Body of pancreas (tissue), 4 donors: ENCODE measurements at regions not wholly inside any gene's neighbourhood (a gene's known extent, or its start where the extent isn't known, plus 50 kb on each side); places are given as distances from the start of the nearest gene placed in this dataset.
"Not testable (repeated sequence)": the region's sequence is repeated elsewhere in the genome, so short reads cannot be mapped to it uniquely, and the experiment has no call there.

Source experiments
- ATAC-seq: fragments of 150-250 bp; one replicate; pipeline ENCODE4 v1.9.1; 2016
- DNase-seq, 4 donors: peaks; one replicate each; pipeline ENCODE4 v3.0.0-alpha.2; 2019
- H3K27ac ChIP-seq, 4 donors: fragments of 200-600 bp; sonication (generic); 1 replicate in 3 of 4; 2 replicates in 1 of 4; pipeline versions ENCODE4 v1.5.1 to v1.6.1; 2016 to 2019; ENCODE audit warnings: mild to moderate bottlenecking in 1 of 4, mixed read lengths in 1 of 4, moderate library complexity in 1 of 4
- H3K27me3 ChIP-seq, 2 donors: fragments of 200-600 bp; sonication (generic); one replicate each; pipeline ENCODE4 v1.6.0; 2016; ENCODE audit warnings: mild to moderate bottlenecking in 1 of 2
- H3K36me3 ChIP-seq, 2 donors: fragments of 200-600 bp; sonication (generic); replicated peaks in 1 of 2; 2 replicates each; pipeline ENCODE4 v1.5.1; 2016; ENCODE audit warnings: low read depth in 2 of 2; ENCODE audit not compliant: insufficient read depth in 1 of 2
- H3K4me1 ChIP-seq: fragments of 200-600 bp; sonication (generic); one replicate; pipeline ENCODE4 v1.6.0; 2016
- H3K4me3 ChIP-seq, 2 donors: fragments of 200-600 bp; sonication (generic); 1 replicate in 1 of 2; 2 replicates in 1 of 2; pipeline ENCODE4 v1.5.1; 2016 to 2019
- H3K9me3 ChIP-seq, 3 donors: fragments of 200-600 bp; sonication (generic); 1 replicate in 2 of 3; 2 replicates in 1 of 3; pipeline ENCODE4 v1.5.1; 2016
- POLR2A ChIP-seq, 3 donors: fragments of 450-650 bp; IDR thresholded peaks; one replicate each; pipeline ENCODE4 v1.6.1; 2016; ENCODE audit warnings: antibody characterized with exemption in 3 of 3, mild to moderate bottlenecking in 2 of 3
- WGBS, 2 donors: methylation state at CpG; one replicate each; pipeline ENCODE4 v1.1.5; 2017; 5-methylcytosine and 5-hydroxymethylcytosine counted together
- intact Hi-C: fragments of 100-400 bp; cut with DNase I; formaldehyde crosslinking; loops from one replicate; pipeline ENCODE4 v1.15.1; 2023
- TF ChIP-seq, protein P1 (sequence below), 7 experiments: fragments of 450-650 bp in 4 of 7; fragments of 200-600 bp in 3 of 7; sonication (generic) in 3 of 7; IDR thresholded peaks; one replicate each; pipeline ENCODE4 v1.5.1; 2016 to 2019; ENCODE audit warnings: antibody characterized with exemption in 7 of 7

DNA sequence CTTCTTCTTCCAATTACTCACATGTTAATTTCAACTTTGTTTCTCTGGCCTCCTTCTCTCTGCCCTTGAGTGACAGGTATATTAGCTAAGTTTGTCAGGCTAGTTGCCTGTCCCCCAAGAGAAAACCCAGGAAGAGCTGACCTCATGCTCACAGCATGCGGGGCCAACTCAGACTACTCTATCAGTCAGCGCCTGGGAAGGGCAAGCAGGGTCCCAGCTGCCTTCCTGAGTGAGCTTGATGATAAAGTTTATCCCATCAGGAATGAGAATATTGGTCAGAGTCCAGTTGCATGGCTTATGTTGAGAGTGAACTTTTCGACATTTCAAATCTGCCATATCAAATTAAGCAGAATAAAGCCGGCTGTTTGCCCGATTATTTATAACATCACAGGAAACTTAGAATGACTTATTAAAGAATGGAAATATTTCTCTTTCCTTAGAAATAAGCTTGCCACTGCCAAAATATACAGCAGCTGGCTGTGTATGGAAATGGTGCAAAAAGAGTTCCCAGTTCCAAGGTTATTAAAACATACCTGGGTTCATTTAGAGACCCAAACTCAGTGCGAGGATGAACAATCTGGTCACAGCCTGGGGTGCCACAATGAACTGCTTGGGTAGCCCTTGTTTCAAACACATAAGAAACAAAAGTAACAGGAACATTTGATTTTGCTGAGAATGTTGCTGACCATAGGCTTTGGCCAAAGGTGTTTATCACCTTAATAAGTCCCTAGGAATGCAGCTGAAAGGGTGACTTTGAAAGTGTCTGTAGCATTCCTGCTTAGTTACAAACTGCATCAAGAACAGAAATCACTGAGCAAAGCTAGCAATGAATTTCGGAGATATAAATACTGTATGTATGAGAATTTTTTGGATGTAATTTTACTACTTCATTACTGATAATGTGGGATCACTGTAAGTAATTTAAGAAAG is 1553.8 kb upstream of the FLRT2 start:
- TF ChIP-seq POLR2A (IDR thresholded peaks at IDR 0.05): peak in 1 of 3 donors; percentile 29
- TF ChIP-seq, protein P1, sequence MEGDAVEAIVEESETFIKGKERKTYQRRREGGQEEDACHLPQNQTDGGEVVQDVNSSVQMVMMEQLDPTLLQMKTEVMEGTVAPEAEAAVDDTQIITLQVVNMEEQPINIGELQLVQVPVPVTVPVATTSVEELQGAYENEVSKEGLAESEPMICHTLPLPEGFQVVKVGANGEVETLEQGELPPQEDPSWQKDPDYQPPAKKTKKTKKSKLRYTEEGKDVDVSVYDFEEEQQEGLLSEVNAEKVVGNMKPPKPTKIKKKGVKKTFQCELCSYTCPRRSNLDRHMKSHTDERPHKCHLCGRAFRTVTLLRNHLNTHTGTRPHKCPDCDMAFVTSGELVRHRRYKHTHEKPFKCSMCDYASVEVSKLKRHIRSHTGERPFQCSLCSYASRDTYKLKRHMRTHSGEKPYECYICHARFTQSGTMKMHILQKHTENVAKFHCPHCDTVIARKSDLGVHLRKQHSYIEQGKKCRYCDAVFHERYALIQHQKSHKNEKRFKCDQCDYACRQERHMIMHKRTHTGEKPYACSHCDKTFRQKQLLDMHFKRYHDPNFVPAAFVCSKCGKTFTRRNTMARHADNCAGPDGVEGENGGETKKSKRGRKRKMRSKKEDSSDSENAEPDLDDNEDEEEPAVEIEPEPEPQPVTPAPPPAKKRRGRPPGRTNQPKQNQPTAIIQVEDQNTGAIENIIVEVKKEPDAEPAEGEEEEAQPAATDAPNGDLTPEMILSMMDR (IDR thresholded peaks at IDR 0.05): no peak
- peak overlapping the region; percentile 76 to 87 (median 77) for H3K27ac ChIP-seq
- no peak overlapping the region for H3K4me3 ChIP-seq
- WGBS, 2 donors: 10 to 22% methylated on average over 7 of the region's 7 CpGs
- H3K4me1 ChIP-seq: peaks cover 34% of the 10 kb centered on the region
- H3K27me3 ChIP-seq: no peaks in the 10 kb centered on the region
- no peaks in the 10 kb centered on the region for H3K9me3 ChIP-seq
- intact Hi-C loops: no loop called here
- no peaks in the 10 kb centered on the region for H3K36me3 ChIP-seq
- peak; percentile 91 for ATAC-seq
- peak; percentile 92 to 97 (median 94) for DNase-seq

DNA sequence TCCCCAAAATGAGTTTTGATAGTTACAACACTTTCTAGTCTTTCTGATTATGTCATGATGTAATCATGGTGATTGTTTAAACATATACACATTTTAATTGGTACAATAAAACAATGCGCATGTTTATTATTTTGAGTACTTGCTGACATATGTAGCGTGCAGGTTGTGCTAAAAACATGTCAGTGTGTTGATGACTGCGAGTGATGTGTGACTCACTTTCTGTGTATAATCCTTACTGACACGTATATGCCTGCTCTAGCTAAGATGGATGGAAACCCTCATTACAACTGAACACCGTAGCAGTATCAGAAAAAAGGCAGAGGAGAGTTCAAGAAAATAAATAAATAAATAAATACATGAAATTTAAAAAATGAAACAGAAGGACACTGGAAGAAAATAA is 1552.4 kb upstream of the FLRT2 start:
- no peak for ATAC-seq

DNA sequence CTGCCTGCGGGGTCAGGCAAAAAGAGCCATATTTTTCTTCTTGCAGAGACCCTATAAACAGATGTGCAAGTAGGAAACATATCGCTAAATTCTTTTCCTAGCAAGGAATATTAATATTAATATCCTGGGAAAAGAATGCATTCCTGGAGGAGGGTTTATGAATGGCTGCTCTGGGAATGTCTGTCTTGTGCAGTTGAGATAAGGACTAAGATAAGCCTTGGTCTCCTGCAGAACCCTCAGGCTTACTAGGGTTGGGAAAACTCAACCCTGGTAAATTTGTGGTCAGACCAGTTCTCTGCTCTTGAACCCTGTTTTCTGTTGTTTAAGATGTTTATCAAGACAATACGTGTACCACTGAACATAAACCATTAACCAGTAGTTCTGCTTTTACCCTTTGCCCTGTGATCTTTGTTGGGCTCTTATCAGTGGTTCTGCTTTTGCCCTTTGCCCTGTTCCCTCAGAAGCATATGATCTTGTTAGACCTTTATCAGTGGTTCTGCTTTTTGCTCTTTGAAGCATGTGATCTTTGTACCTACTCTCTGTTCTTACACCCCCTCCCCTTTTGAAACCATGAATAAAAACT is 1548.2 kb upstream of the FLRT2 start:
- H3K36me3 ChIP-seq, H3K27me3 ChIP-seq, H3K4me3 ChIP-seq, H3K27ac ChIP-seq, H3K9me3 ChIP-seq, H3K4me1 ChIP-seq, ATAC-seq, intact Hi-C loops, DNase-seq: not testable (repeated sequence)
- WGBS, 2 donors: 73 to 81% methylated on average over 3 of the region's 3 CpGs

More for the DNA sequence above, 1552.4 kb upstream of the FLRT2 start:
- peaks cover 0 to 5% (median 0%) of the 10 kb centered on the region in 3 donors for H3K9me3 ChIP-seq
- 89 to 91% methylated on average over 5 of the region's 5 CpGs for WGBS, 2 donors
- H3K36me3 ChIP-seq: no peaks in the 10 kb centered on the region
- TF ChIP-seq, protein P1 (IDR thresholded peaks at IDR 0.05): no peak
- no peak for TF ChIP-seq POLR2A (IDR thresholded peaks at IDR 0.05)
- DNase-seq: no peak
- intact Hi-C loops: no loop called here
- H3K27me3 ChIP-seq: no peaks in the 10 kb centered on the region
- H3K4me1 ChIP-seq: peaks cover 27% of the 10 kb centered on the region
- peak overlapping the region in 3 of 4 donors; percentile 76 to 87 (median 77) for H3K27ac ChIP-seq
- H3K4me3 ChIP-seq: no peak overlapping the region

DNA sequence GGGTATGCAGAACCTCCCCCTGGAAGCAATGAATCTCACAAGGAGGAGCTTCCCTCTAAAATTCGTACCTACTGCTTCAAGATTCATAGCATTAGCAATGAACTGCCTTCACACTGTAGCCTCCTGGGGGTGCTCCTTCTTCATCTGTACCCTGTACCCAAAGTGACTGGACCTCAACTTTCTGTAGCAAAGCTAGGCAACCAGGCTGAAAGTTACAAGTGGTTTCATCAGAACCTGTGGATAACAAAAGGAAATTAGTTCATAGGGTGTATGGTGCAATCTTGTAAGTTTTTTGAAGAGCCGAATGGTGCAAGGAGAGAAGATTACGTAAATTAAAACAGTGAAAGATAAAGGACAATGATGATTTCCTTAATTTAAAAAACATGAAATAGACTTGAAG is 1541.7 kb upstream of the FLRT2 start:
- ATAC-seq (no peak), DNase-seq (peak in 1 of 4 donors; percentile 22)
- 50 to 53% methylated on average over 3 of the region's 3 CpGs for WGBS, 2 donors
- TF ChIP-seq POLR2A (IDR thresholded peaks at IDR 0.05): no peak
- TF ChIP-seq, protein P1 (IDR thresholded peaks at IDR 0.05): peak in 4 of 7 experiments; percentile 16 to 40 (median 26)
- H3K36me3 ChIP-seq: no peaks in the 10 kb centered on the region
- no peak overlapping the region for H3K4me3 ChIP-seq
- no peaks in the 10 kb centered on the region for H3K27me3 ChIP-seq
- intact Hi-C loops: no loop called here
- H3K27ac ChIP-seq: no peak overlapping the region
- H3K4me1 ChIP-seq: no peaks in the 10 kb centered on the region
- no peaks in the 10 kb centered on the region for H3K9me3 ChIP-seq

DNA sequence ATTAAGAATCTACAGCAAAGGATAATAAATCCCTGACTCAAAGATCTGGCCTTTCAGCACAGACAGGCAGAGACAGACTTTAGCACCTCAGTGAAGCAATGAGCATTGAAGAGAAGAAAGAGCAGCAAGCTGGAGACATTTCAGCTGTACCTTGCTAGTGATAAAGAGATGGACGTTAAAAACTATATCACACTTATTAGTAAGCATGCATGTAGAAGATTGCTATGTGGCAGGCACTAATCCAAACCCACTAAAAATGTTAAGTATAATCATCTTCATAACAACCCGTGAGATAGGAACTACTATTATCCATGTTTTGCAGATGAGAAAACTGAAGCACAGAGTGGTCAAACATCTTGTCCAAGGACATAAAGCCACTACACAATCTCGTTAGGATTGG is 1538.3 kb upstream of the FLRT2 start:
- WGBS, 2 donors: 70 to 74% methylated on average over 3 of the region's 3 CpGs
- Histone ChIP-seq H3K36me3 (no peaks in the 10 kb centered on the region), H3K27me3 (no peaks in the 10 kb centered on the region), H3K27ac (no peak overlapping the region), H3K4me1 (no peaks in the 10 kb centered on the region), H3K9me3 (no peaks in the 10 kb centered on the region), H3K4me3 (no peak overlapping the region)
- no peak for TF ChIP-seq POLR2A (IDR thresholded peaks at IDR 0.05)
- TF ChIP-seq, protein P1 (IDR thresholded peaks at IDR 0.05): no peak
- DNase-seq: no peak
- no peak for ATAC-seq
- intact Hi-C loops: no loop called here
